GM12892 (cell line): ENCODE measurements at regions not wholly inside any gene's neighbourhood (a gene's known extent, or its start where the extent isn't known, plus 50 kb on each side); places are given as distances from the start of the nearest gene placed in this dataset.

Experiments
- POLR2A ChIP-seq: IDR thresholded peaks from 2 replicates; pipeline ENCODE4 v1.6.1; 2011; ENCODE audit warnings: low read depth, low read length, control low read depth
- POLR2AphosphoS5 ChIP-seq: IDR thresholded peaks from 2 replicates; pipeline ENCODE4 v1.6.1; 2011; ENCODE audit warnings: low read depth, low read length, control low read depth

DNA sequence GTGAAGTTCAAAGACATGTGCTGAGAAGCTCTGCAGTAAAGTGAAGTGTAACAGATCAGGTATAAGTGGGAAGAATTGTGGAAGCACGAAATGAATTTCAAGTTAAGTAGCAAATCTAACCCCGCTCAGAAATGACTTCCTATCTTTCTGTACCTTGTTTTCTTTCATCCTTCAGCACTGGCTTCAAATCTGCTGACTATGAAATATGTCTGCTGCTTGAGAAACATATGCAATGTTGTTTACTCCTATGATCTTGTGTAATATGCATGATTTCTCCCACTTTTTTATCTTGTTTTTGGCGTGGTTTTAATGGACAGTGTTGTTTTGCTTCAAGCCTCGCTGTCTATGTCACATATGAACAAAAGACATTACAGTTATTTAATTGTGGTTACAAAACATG lies 545.3 kb upstream of the NCAM2 start:
- no peak for TF ChIP-seq POLR2A
- no peak for TF ChIP-seq POLR2AphosphoS5
